LNCAP (cell line): ENCODE measurements at regions not wholly inside any gene's neighbourhood (a gene's known extent, or its start where the extent isn't known, plus 50 kb on each side); places are given as distances from the start of the nearest gene placed in this dataset.

Experiments
- CTCF ChIP-seq: fragments of 450-650 bp; IDR thresholded peaks from 2 replicates; pipeline ENCODE4 v1.5.1; 2017; ENCODE audit warnings: mild to moderate bottlenecking

- no peak for TF ChIP-seq CTCF
These were observed 393.8 kb upstream of the CNKSR2 start for GRCh38 chrX:20980426-20980825.

GRCh38 chrX:20974326-20974725 is 399.9 kb upstream of the CNKSR2 start:
- no peak for TF ChIP-seq CTCF

- TF ChIP-seq CTCF = no peak
These were observed 401.2 kb upstream of the CNKSR2 start for GRCh38 chrX:20973038-20973437.

GRCh38 chrX:20971250-20971649 is 403.0 kb upstream of the CNKSR2 start:
- TF ChIP-seq CTCF = no peak

- TF ChIP-seq CTCF = no peak
These were observed 404.7 kb upstream of the CNKSR2 start for GRCh38 chrX:20969565-20969964.

GRCh38 chrX:20968996-20969395 is 405.2 kb upstream of the CNKSR2 start:
- no peak for TF ChIP-seq CTCF

GRCh38 chrX:20967725-20968124 is 406.5 kb upstream of the CNKSR2 start:
- no peak for TF ChIP-seq CTCF

- TF ChIP-seq CTCF = no peak
These were observed 408.8 kb upstream of the CNKSR2 start for GRCh38 chrX:20965270-20966044.
